GM20000 (cell line): ENCODE measurements at regions not wholly inside any gene's neighbourhood (a gene's known extent, or its start where the extent isn't known, plus 50 kb on each side); places are given as distances from the start of the nearest gene placed in this dataset.

ENCODE experiments used
- DNase-seq: peaks from one replicate; pipeline ENCODE4 v3.0.0; 2012; ENCODE audit warnings: low spot score
- CTCF ChIP-seq: IDR thresholded peaks from 2 replicates; pipeline ENCODE4 v1.5.1; 2012; ENCODE audit warnings: mild to moderate bottlenecking, control low read depth; ENCODE audit errors: extremely low read depth, missing control alignments

- no peak for TF ChIP-seq CTCF
- DNase-seq = no peak
Observed at GRCh38 chr7:95682913-95683312, 86.6 kb upstream of the PDK4 start.

- no peak for TF ChIP-seq CTCF
- no peak for DNase-seq
Observed at GRCh38 chr7:95676691-95677090, 80.4 kb upstream of the PDK4 start.

GRCh38 chr7:95675632-95676031 is 79.3 kb upstream of the PDK4 start:
- TF ChIP-seq CTCF = no peak
- no peak for DNase-seq

GRCh38 chr7:95675016-95675415 is 78.7 kb upstream of the PDK4 start:
- TF ChIP-seq CTCF = no peak
- no peak for DNase-seq

- no peak for TF ChIP-seq CTCF
- no peak for DNase-seq
Observed at GRCh38 chr7:95674101-95674500, 77.8 kb upstream of the PDK4 start.

GRCh38 chr7:95672434-95672833 is 76.1 kb upstream of the PDK4 start:
- TF ChIP-seq CTCF = no peak
- DNase-seq = no peak

- TF ChIP-seq CTCF = no peak
- DNase-seq = no peak
Observed at GRCh38 chr7:95669513-95669912, 73.2 kb upstream of the PDK4 start.

GRCh38 chr7:95668504-95669018 is 72.2 kb upstream of the PDK4 start:
- TF ChIP-seq CTCF = no peak
- no peak for DNase-seq
